Hematopoietic multipotent progenitor cell treated with erythropoietin and hydrocortisone succinate and interleukin-3 and kit ligand, for 15 days (in vitro differentiated cells): ENCODE measurements at regions not wholly inside any gene's neighbourhood (a gene's known extent, or its start where the extent isn't known, plus 50 kb on each side); places are given as distances from the start of the nearest gene placed in this dataset.

Experiments
- DNase-seq: peaks from one replicate; pipeline ENCODE4 v3.0.0-alpha.2; 2015; ENCODE audit warnings: low spot score

DNA sequence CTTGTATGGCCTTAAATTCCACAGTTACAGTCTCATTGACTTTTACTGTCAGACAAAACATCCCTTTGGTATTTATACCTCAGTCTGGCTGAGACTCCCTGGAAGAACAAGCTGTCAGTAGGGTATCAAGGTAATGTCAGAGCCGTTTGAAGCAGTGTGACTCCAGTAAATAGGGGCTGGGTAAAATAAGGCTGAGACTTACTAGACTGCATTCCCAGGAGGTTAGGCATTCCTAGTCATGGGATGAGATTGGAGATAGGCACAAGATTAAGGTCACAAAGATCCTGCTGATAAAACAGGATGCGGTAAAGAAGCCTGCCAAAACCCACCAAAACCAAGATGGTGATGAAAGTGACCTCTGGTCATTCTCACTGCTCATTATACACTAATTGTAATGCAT, 219.5 kb upstream of the SKOR2 start:
- no peak for DNase-seq

DNA sequence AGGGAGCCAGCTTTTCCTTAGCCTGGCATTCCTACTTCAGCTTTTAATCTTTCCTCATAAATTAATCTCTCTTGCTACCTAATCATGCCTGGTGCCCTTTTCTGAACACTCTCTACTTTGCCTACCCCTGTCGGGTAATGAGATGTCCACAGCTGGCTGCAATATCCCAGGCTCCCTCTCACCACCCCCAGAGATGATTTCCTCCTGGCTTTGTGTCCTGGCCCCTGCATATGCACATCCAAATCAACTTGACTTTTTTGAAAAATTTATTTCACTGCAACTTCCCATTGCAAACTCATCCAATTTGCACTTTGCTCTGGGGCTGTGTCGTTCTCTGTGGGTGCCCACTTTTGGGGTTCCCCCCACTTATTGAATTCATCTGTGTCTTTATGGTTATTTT, 218.1 kb upstream of the SKOR2 start:
- no peak for DNase-seq

DNA sequence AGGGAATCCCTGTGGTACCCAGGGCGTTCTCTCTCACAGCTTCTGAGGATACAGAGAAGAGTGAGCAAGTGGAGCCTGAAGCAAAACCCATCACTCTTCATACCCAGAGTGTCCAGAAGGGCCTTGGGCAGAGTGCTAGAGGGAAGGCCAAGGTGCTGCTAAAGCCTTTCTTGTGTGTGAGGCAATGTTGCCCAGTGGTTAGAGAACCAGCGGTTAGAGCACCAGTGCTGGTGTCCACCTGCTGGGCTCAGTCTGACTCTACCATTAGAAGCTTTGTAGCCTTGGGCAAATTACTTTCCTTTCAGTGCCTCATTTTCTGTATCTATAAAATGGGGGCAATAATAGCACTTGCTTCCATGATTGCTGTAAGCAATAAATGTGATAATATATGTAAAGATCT, 210.5 kb upstream of the SKOR2 start:
- no peak for DNase-seq

DNA sequence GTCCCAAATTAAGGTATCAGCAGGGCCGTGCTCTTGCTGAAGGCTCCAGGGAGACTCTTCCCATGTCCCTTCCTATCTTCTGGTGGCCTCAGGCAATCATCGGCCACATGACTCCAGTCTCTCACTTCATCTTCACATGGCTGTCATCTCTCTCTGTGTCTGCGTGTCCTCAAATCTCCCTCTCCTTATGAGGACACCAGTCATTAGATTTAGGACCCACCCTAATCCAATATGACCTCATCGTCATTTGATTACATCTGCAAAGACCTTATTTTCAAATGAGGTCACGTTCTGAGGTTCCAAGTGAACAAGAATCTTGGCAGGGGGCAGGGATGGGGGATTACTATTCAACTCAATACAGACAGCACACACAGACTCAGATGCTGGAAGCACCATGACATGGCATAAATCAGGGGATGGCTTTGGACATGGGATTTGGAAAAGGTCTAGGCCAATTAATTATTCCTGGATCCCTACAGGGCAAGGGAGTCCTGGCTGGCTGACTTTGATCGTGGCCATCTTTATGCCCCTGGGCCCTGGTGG, 210.0 kb upstream of the SKOR2 start:
- no peak for DNase-seq

DNA sequence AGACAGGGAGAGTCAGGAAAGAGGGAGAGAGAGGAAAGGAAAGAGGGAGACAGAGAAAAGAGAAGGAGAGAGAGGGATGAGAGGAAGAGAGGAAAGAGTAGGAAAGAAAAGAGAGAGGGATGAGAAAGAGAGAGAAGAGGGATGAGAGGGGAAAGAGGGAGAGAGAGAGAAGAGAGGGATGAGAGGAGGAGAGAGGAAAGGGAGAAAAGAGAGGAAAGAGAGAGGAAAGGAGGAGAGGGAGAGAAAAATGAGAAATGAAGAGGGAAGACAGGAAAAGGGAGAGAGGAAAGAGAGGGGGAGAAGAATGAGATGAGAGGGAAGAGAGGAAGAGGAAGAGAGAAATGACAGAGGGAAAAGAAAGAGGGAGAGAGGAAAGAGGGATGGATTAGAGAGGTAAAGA, 207.0 kb upstream of the SKOR2 start:
- no peak for DNase-seq

DNA sequence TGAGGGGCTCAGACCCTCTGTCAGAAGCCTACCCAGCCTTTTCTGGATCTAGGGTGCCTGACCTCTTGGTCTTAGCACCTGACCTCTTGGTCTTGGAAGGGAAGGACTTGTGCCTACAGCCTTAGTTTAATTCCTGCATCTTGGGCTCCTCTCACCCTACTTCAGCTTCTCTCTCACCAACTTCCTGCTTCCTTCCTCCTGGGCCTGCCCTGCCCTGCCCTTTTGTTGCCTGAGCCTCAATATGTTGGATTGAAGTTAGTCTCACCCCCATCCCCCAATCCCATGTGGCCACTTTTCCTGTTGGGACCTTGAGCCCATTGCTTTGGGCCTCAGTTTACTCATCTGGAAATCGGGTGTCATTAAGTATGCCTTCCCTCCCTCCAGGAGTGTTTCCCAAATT, 206.2 kb upstream of the SKOR2 start:
- DNase-seq, result no peak

DNA sequence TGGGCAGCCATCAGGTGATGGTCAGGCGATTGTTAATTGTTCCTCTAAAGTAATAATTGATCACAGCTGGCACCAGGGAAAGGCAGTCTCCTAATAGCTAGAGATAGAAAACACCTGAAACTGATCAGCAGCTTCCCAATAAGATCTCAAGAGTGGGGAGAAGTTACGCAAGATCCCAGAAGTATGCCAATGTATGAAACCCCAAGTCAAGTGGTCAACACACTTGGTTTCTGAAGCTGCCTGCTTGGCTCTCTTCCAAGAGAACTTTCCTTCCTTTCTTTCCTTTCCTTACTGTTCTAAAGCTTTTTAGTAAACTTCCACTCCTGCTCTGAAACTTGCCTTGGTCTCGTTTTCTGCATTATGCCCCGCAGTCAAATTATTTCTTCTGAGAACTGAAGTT, 201.6 kb upstream of the SKOR2 start:
- no peak for DNase-seq

DNA sequence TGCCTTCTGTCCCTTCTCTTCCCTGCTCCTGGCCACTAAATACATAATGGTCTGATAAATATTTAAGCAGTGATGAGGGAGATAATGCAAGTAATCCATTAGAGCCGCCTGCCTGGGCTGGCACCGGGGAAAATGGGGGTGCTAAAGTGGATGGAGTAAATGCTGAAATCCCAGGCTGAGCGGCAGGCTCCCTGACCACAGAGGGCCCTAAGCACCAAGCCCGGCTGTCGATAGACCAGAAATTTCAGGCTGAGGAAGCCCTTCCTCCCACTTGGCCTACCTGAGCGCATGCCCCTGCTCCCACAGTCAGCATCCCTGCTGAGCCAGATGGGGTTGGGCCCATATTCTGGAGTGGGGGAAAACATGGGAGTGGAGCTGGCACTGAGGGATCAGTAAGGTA, 197.5 kb upstream of the SKOR2 start:
- DNase-seq, result no peak

DNA sequence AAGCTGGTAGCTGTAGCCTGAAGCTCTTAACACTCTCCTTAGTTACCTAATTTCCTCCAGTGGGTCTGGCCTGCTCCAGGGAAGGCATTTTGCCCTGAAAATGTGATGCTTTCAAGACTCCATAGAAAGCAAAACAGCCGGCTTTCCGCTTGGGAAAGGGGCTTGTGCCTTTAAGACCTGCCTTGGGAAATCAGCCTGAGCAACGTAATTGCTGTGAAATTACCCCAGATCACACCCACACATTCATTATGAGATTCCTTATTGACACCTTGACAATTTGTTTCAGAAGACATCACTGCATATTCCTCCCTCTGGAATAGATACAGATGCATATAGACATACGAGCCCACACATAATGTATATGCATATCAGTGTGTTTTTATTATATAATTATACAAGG, 190.5 kb upstream of the SKOR2 start:
- no peak for DNase-seq

DNA sequence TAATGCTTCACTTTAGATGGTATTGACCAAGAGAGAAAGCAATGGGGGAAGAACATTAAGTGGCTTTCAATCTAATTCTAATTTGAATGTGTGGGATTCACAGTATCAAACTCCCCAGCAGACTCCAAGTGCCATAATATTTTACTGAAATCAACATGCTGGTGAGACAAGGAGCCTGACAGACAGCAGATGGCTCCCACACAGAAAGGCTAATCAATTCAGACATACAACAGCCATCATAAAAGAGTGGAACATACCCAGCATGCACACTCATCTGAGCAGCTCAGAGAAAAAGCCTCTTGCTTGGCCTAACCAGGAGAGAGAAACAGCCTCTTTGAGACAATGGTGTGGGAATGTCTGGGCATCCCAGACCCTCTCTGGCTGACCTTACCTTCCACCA, 186.5 kb upstream of the SKOR2 start:
- no peak for DNase-seq

DNA sequence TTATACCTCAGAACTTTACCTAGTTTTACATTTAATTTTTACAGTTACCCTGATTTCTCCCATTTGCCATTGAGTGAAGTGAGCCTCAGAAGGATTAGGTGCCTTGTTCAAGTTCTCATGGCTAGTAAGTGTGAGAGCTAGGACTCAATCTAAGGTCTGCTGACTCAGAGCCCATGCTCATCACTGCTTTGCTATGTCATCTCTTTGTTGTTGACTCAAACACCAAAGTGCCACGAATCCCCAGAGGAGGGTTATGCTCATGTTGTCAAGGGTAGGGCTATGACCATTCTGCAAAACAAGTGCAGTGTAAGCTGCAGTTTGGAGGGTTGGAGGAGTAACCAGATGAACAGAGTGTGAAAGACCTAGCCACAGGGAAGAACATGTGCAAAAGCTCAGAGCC, 185.4 kb upstream of the SKOR2 start:
- no peak for DNase-seq

DNA sequence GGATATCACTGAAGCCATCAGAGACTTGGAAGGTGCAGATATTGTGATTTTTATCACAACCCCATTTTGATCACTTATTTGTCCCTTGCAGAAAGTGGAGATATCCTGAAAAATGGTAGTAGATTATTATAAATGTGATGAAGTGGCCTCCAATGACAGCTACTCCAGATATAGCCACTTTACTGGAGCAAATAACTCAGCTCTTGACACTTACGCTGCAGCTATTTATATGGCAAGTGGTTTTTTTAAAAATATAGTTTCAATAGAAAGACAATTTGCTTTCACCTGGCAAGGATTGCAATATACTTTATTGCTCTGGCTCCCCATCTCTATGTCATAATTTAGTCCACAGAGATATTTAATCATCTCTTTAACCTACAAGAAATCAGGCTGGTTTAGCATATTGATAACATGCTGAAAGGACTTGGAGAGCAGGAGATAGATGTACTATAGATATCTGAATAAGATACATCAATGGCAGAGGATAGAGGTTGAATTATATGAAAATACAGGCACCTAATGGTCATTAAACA, 182.8 kb upstream of the SKOR2 start:
- no peak for DNase-seq

DNA sequence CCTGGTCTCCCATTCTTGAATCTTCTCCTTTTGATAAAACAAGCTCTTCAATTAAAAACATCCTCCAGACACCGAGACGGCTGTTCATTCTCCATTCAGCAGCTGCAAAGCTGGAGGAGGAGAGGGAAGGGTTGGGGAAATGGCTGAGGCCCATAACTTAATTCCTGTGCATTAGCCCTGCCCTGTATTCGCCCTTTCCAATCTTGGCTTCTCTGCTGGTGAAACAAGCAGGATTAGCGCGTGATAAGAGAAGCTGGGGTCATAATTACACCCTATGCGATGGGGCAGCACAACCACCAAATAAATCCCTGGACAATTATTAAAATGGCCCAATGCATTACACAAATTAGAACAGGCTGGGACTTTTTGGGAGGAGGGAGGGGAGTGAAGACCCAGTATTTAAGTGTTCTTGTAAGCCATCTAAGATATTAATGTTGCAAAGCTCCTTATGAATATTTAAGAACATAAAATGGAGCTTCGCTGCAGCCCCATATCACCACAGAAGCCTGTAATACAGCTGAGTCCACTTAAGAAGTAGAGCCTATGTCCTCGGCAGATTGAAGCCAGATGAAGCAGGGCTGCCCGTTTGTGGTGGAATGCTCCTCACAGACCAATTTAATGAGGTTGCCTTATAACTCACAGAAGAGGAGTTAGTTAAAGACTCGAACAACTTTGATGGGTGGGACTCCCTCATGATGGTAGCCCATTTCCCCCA, 176.6 kb upstream of the SKOR2 start:
- DNase-seq, result no peak

DNA sequence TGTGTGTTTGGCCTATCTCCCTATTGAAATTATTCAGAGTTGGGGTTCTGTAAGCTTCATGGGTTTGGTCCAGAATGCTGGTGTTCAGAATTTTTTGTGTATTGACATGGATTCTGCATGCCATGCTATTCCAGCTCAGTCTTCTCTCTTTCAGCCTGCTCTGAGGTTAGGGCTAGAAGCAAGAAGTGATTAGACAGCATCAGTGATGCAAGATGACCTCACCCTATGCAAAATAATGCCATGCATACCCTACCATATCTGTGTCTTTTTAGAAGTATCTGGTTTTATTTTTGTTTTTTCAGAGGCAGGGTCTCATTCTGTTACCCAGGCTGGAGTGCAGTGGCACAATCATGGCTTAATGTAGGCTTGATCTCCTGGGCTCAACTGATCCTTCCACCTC, 175.6 kb upstream of the SKOR2 start:
- no peak for DNase-seq

DNA sequence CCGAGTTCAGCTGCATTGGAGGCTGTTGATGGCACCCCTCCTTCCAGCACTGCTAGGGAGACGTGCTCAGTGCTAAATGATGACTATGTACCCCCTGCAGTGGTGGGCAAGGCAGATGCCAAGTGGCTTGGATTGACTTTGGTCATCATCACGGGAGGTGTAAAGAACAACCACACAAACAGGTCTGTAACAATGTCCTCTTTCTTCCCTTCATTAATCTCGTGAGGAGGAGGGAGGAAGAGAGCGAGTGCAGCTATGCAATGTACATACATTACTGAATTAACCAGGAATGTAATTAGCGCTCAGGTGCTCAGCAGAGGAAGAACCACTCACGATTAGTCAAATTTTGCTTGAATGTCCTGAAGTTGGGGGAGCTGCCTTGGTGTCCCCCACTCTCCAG, 173.9 kb upstream of the SKOR2 start:
- DNase-seq, result no peak

DNA sequence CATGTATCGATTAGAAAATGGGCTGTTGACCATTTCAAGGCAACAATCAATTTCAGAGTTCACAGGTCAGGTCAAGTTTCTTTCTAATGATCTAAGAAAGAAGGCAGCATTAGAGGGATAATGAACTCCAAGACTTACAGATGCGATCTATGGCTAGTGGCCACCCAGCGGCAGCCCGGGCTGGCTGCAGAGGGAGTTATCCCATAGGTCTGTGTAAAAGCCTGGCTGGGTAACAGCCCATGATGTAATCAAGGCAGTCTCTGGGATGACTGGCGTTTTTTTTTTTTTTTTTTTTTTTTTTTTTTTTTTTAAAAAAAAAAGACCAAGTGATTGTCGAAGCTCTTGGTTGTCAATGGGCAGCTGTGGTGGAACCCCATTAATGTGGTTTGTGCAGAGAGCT, 171.1 kb upstream of the SKOR2 start:
- DNase-seq, result no peak

DNA sequence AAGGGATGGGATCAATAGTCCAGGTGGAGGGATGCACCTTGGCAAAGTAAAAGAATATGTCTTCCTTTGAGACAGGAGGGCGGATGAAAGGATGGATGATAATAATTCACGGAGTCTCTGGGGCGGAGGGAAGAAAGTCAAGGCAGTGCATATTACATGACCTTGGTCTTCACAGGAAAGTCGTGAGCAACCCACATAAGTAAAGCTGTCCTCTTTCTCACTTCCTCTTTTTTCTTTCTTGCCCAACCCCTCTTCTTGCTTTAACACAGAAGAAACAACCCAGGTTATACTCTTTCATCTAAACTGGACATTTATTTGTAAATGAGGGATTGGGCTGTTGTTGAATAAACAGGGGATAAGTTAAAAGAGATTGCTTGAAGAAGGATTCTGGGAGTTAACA, 168.7 kb upstream of the SKOR2 start:
- DNase-seq, result no peak

DNA sequence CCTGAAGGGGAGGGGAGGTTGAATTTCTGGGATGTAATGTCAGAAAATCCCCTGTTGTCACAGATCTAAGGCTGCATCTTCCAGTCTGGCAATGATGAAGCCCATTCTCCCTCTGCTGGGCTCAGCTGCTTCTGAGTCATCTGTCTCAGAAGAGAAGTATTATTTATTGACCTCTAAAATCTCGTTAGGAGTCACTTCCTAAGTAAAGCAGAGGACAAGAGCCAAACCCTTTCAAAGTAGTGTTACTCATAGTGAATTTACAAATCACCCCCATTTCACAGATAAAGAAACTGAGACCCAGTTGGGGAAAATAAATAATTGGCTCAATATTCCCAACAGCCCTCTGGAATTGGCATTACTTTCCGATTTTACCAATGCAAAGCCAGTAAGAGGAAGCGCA, 167.3 kb upstream of the SKOR2 start:
- no peak for DNase-seq

DNA sequence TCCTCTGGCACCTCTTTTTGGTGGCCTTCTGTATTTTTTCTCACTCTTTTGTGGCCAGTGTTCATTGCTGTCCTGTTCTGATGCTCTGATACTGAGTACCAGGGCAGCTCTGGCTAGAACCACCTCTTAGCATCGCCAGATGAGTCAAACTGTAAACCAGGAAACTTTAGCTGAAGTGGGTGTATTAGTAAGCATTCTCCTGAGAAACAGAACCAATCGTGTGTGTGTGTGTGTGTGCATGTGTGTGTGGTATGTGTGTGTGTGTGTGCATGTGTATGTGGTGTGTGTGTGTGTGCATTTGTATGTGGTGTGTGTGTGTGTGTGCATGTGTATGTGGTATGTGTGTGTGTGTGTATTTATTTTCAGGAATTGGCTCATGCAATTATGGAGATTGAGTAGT, 166.3 kb upstream of the SKOR2 start:
- no peak for DNase-seq

DNA sequence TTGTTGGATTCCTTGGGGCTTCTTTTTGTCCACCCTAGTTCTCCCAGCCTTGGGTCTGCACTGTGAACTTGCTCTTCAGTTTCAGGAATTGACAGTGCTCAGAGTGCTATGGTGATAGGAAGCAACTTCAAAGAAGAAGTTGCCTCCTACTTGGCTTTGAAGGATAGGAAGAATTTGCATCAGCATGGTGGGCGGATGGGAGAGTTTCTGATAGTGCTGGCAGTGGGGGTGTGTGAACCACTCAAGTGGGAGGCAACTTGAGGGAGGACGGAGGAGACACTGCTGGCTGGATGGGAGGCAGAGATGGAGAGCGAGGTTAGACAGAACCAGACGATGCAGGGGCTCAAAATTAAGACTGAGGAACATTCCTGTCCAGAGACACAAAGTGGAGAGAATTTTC, 164.4 kb upstream of the SKOR2 start:
- DNase-seq, result no peak

DNA sequence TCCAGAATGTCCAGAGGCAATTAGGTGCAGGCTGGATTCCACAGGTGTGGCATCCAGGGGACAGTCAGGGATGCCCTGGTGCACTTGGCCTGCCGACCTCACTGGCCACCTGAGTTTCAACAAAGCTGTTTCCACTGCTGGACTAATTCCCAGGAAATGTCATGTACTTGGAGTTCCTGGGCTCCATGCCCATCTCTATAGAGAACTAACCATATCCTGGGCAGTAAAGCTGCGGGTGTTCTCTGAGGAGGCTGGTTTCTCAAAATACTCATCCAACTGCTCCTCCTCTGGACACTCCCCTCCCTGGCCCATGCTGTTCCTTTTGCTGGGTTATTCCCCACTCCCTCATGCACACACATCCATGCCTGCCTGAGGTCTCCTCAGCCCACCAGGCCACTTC, 161.9 kb upstream of the SKOR2 start:
- no peak for DNase-seq

DNA sequence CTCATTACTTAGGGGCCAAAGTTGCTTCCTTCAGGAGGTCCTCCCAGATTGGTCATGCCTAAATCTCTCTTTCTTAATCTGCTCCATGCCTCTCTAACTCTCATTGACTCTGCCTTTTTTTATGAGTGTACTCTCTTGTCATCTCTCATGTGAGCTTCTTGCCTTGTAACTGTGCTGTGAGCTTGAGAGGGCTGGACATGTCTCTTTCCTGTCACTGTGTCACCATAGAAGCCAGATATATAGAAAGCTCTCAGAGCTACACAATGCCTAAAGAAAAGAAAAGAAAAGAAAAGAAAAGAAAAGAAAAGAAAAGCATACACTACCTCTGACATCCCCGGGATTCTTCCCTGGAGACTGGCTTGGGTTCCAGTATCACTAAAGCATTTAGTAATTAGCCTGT, 161.5 kb upstream of the SKOR2 start:
- DNase-seq, result no peak

DNA sequence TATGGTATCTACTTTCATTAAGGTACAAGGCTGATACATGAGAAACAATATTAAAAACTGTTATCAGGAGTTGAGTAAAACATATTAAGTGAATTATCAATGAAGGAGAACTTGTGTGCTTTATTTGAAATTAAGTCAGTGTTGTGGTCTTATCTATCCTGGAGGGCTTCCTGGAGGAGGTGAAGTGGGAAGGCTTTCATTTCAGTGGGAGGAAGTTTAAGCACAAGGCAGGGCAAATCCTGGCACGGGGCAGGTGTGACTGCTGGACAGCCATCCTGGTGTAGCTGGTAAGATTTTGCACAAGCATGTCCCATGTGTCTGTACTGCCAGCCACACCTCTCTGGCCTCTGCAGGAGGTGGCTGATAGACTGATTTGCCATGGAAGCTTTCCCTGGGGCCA, 159.7 kb upstream of the SKOR2 start:
- no peak for DNase-seq

DNA sequence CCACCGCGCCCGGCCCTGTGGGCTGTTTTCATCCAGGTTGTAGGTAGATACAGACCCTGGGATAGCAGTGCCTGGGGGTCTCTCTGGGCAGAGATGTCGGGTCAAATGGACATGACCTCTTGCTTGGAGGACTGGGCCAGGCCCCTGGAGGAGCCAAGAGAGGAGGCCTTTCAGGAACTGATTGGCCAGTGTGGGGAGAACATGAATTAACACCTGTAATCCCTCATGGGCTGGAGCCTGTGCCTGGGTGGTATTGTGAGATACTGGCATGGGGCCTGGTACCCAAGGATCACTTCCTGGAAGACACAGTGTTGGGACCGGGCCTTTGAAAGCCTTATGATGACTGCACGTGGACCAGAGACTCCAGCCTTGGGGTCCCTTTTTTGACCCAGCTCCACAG, 158.7 kb upstream of the SKOR2 start:
- DNase-seq, result no peak
